ENCODE measurements at regions not wholly inside any gene's neighbourhood (a gene's known extent, or its start where the extent isn't known, plus 50 kb on each side); places are given as distances from the start of the nearest gene placed in this dataset.
"Not testable (repeated sequence)": the region's sequence is repeated elsewhere in the genome, so short reads cannot be mapped to it uniquely, and the experiment has no call there.

DNA sequence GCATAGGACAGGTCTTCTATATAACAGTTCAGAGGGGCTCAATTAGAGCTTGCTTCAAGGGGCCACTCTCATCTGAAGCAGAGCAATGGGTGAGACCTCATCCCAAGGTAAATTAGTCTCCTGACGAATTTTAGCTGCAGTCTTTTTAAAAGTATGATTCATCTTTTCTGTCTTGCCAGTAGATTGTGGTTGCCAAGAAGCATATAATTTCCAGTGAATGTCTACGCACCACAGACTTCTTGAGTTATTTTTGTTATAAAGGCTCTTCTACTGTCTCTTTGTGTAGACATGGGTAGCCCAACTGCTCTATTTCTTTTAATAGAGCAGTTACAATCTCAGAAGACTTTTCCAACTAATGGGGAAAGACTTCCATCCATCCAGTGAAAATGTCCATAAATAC, 108.9 kb upstream of the FMN2 start:
- DNase-seq (ENCODE audit: low spot score), result no peak

DNA sequence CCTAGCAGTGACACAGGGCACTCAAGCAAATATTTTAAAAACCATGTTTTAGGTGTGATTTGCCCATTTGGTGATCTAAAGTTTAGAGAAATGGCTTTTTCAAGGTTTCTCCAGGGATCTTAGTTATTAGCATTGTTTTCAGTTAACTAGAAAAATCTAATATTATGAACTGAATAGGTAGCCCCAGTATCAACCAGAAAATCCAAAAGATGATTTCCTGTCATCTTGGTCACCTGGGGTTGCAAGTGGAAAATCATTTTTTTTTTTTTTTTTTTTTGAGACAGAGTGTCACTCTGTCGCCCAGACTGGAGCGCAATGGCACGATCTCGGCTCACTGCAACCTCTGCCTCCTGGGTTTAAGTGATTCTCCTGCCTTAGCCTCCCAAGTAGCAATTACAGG, 106.6 kb upstream of the FMN2 start:
- no peak for DNase-seq (ENCODE audit: low spot score)

DNA sequence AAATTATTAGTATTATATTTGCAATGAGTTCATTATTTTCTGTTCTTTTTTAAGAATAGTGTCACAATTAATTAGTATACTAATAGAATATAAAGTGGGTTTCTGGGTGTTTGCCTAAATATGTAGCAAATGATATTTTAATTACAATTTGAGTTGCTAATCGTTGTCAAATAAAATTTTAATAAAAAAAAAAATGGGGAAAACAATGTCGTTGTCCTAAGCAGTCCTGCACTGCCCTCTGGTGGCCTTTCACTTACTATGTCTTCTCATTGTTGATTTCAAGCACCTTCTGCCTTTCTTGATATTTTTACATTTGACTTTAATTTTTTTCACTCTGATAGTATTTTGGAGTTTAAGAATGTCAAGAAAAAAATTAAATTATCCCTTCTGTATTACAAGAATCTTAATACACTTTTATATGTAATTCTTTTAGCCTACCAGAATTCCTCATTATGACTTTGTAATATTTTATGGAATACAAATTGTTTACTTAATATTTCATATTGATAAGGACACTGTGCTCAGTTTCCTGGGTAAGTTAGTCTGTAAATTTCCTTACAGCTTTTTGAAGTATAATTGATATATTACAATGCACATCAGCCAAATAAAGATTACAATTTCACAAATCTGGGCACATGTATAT, 104.5 kb upstream of the FMN2 start:
- peak; percentile 56 for DNase-seq (ENCODE audit: low spot score)

DNA sequence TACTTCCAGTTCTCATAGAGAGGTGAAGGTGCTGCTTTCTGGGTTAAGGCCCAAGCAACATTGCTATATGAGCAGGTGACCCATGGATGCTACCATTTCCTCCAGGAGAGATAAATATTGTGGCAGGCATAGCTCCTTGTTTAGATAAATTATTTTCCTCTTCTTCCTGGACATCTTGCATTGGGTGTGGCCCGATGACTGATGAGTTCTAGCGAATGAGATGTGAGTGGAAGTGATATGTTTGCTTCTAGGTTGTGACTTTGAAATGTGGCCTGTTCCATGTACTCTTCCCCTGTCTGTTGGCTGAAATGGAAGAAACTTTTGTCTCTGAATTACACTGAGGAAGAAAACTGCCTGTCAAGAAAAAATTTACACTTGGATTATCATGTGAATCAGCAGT, 101.7 kb upstream of the FMN2 start:
- no peak for DNase-seq (ENCODE audit: low spot score)

DNA sequence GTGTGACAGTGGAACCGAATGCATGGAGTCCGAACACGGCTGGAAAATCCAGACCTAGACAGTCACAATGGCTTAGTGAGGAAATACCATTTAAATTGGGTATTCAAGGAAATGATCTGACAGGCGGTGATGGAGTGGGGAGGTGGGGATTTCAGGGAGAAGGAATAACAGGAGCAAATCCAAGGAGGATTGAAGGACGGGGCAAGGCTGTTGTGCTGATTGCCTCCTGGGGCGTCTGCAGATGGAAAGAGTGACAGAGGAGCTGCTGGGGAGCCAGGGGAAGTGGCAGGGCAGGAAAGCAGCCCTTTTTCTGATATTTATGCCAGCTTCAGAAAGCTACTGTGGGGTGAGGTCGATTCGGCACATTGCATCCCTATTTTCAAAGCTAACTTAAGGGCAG, 99.1 kb upstream of the FMN2 start:
- not testable (repeated sequence) for DNase-seq (ENCODE audit: low spot score)

DNA sequence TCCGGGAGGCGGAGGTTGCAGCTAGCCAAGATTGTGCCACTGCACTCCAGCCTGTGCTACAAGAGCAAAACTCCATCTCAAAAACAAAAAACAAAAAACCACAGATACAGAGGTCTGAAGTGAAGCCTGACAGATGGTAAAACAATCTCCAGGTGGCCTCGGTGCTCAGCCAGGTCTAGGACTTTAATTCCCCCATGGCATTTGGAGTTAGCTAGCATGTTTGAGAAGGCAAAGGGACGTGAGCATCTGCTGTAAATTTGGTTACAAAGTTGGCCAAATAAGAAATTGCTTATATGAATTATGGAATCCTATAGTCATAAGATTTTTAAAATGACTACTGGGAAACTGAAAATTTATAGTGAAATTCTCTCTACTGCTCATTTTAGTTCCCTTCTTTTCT, 98.3 kb upstream of the FMN2 start:
- DNase-seq (ENCODE audit: low spot score), result no peak

DNA sequence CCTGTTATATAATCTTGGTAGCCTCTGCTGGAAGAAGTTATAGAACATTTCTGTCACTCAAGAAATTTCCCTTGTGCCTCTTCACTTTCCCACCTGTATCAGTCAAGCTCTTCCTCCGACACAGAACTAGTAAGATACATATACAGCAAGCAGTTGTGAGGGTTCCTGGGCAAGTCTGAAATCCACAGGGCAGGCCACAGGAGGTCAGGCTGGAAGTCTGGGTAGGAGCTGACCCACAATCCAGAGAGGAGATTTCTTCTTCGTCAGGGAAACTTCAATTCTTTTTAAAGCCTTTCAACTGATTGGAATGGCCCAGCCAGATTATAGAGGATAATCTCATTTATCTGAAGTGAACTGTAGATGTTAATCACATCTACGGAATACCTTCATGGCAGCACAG, 96.4 kb upstream of the FMN2 start:
- no peak for DNase-seq (ENCODE audit: low spot score)

DNA sequence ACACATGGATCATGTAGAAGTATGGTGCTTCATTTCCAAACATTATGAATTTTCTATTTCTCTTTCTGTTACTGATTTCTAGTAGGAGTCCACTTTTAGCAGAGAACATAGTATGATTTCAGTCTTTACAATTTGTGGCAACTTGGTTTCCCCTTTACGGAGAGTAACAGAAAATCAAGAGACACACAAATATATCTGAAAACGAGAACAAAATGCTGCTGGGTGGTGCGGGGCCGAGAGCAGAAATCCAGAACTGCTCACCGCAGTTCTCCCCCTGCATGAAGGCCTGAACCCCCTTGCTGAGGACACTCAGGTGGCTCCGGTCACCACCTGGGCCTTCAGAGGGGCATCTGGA, 94.5 kb upstream of the FMN2 start:
- DNase-seq (ENCODE audit: low spot score), result no peak

DNA sequence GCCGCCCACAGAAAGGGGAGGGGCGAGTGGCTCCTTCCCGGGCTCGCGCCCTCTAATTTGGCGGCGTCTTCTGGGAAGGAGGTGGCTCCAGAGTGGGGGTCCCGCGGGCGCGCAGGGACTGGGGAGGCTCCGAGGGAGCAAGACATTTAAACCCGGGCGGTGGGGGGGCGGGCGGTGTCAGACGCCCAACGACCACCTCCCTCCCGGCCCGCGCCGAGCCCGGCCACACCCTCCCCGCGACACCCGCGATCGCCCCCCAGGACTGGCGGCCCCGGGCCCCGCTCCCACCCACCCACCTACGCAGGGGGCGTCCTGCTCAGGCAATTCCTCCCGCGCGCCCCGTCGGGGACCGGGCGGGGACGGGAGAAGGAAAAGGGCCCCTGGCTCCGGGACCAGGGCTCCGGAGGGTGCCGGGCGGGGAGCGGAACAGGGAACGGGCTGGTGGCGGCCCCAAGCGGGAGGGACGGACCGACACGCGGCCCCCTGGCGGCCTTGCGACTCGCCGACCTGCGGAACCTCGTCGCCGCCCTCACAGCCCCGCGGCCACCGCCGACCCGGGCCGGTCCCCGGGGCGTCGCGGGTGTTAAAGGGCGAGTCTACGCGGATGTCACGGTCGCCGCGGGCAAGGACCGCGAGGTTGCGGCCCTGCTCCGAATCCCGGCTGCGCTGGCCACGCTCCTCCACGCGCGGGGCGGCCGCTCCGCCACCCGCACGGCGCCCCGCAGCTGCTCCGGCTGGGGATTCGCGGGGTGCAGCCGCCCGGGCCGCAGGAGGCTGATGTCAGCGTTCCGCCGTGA, 94.0 kb upstream of the FMN2 start:
- no peak for DNase-seq (ENCODE audit: low spot score)

DNA sequence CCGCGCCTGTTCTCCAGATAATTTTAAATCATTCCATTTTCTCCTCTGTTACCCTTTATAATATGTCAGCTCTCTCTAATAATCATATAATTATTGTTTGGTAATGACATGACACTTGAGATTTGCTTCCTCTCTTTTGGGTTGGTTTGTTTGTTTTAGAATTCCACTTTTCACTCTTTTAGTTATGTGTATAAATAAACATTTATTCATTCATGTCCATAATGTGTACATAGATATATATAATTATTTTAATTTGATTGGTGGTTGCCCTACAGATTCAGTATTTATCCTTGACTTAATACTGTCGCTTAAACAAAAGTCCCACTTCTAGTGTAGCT, 93.4 kb upstream of the FMN2 start:
- no peak for DNase-seq (ENCODE audit: low spot score)

DNA sequence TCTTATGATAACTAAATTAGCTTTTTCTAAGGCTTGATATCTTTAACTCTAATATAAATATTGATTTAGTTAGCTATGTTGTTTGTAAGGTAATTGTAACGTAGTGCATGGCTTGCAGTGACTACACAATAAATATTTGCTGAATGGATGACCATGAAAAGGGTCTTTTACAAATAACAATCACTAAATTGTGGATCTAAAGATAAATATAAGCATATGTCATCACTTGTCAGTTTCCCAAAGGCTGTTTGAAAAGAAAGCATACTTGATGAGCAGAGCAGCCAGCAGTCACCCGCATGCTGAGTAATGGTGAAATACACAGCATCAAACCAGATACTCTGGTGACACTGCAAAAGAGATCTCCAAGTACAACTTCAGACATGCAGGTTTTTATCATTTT, 92.5 kb upstream of the FMN2 start:
- DNase-seq (ENCODE audit: low spot score), result no peak

DNA sequence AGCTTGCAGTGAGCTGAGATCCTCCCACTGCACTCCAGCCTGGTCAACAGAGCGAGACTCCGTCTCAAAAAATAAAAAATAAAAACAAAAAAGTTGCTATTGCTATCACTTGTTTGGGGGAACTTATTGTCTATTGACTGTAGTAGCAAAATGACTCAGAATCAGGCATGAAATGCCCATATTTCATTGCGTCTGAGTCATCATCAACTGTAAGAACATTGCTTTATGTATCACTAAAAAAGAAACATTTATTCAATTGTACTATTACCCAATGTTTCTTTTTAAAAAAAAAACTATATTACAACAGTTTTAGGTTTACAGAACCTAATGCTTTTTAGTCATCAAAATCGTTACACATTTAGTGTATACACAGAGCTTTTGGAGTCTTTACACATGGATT, 91.0 kb upstream of the FMN2 start:
- DNase-seq (ENCODE audit: low spot score), result no peak

DNA sequence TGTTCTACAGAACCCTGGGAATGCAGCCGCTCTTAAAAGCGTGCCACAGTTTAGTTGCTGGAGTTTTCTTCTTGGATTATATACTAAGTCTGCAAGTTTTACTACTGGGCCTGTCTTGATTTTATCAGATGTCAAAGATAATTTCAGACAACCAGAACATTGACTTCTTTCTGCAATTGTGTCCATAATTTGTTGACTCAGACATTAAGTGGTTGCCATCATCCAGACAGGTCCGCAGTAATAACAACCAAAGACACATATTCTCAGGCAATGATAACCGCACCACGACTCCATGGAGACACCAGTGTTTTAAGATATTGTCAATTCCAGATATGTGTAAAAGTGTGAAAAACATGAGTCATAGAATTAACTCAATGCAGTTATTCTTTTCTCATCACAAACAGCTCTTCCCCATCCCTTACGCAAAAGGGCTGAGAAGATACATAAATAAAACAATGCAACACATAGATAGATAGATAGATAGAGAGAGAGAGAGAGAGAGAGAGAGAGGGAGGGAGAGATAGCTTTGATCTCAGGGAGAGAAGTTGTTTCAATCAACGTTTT, 90.4 kb upstream of the FMN2 start:
- DNase-seq (ENCODE audit: low spot score), result peak; percentile 62

DNA sequence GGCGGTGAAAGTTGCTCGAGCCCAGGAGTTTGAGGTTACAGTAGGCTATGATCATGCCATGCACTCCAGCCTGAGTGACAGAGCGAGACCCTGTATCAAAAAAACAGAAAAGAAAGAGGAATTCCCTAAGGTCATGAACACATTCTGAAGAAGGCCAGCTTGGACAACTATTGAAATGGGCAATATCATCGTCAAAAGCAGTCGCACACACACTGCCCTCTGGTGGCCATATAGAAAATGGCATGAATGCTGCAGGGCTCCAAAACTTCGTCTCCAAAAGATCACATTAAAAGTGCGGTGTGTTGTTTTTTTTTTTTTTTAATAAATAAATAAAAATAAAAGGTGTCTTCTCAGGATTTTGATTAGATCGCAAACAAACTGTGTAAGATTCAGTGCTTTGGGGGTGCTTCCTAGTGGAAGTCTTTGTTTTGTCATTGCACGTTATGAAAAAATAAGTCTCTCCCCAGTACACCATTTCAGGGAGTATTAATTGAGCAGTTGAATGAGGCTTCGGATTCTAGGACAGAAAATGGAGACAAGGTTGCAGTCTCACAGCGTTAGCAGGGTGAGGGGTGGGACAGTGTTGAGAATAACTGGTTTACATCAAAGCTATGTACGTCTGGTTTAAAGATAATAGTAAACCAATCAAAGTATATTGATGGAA, 87.5 kb upstream of the FMN2 start:
- DNase-seq (ENCODE audit: low spot score), result peak; percentile 34

DNA sequence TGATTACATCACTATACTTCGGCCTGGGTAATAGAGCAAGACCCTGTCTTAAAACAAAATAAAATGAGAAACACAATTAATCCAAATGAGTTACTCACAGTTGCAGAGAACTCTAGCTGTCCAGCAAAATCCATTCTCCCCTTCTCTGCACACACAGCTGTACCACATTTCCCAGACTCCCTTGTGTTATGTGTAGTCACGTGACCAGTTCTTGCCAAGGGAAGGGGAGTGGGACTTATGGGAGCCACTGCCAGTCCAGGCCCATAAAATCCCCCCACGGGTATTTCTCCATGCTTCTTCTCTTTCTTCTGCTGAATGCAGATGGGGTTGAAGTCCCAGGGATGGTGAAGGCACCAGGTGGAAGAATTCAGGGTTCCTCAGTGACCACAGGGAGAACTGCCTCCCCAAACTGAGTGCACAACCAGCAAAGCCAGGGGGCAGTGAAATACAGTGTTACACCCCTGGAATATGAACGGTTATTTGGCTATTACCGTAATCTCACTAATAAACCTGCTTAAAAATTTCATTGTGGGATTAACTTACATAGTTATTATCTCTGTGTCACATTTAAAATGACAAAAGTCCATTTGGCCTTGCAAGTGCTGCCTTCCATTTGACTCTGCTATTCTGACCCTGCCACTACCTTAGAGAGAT, 85.6 kb upstream of the FMN2 start:
- no peak for DNase-seq (ENCODE audit: low spot score)

DNA sequence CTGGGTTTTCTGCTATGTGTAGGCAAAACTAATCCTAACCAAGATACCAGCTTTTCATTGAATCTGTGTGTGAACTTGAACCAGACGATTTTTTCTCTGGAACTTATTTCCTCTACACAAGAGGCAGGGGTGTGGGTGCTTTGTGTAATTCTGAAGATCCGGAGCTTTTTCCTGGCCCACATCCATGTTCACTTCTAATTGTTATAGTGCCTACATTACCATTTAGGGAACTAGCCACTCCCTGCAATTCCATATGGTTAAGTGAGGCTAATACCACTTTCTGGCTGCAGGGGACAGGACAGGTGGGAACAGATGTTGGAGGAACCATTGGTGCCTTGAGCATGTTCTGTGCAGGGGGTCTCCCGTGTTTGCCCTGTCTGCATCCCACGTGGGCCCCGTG, 83.4 kb upstream of the FMN2 start:
- no peak for DNase-seq (ENCODE audit: low spot score)

DNA sequence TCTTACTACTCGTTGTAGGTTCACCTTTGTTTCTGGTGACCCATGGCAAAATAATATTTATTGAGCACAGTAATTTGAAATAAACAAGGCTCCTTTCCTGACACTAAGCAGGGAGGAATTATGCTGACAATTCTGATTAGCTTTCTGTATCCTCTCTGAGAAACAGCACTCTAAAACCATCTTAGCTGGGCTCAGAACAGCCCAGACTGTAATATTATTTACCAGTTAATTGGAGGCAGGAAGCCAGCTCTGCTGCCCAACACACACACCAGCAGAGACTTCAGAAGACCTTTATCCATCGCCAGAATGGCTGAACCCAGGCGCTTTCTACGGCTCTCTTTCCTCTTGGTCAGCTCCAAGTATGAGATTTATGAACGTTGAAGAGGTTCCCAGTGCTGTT, 77.6 kb upstream of the FMN2 start:
- DNase-seq (ENCODE audit: low spot score), result peak; percentile 81

DNA sequence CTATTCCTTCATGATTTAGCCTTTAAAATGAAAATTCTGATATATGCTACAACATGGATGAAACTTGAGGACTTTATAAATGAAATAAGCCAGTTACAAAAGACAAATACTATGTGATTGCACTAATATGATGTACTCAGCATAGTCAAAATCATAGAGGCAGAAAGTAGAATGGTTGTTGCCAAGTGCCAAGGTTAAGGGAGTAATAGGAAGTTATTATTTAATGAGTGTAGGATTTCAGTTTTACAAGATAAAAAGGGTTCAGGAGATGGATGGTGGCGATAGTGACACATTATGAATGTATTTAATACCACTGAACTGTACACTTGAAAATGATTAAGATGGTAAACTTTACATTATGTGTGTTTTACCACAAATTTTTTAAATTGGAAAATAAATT, 73.1 kb upstream of the FMN2 start:
- DNase-seq (ENCODE audit: low spot score), result no peak

DNA sequence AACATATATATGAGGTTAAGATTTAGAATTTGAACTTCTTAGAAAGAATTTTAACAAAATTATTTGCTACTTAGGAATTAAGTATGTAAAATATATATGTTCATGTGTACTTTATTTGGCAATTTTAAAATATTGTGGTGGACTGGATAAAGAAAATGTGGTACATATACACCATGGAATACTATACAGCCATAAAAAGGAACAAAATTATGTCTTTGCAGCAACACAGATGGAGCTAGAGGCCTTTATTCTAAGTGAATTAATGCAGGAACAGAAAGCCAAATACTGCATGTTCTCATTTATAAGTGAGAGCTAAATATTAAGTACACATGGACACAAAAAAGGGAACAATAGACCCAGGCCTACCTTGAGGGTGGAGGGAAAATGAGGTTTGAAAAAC, 72.2 kb upstream of the FMN2 start:
- DNase-seq (ENCODE audit: low spot score), result no peak

DNA sequence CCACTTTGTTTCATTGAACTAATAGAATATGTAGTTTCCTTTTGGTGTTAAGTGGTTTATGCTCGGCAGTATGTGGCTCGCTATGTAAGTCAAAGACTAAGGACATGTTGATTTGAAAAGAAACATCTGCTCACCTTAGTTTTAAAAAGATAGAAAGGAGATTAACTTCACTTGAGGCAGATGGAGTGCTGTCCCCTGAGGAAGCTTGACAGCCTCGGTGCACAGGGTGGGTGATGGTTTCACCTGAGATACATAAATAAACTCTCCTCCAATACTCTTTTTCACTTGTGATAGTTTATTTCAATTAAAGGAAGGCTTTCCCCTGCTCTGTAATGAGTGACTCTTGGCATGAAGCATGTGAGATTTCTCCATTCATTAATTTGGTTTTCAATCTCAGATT, 70.8 kb upstream of the FMN2 start:
- DNase-seq (ENCODE audit: low spot score), result no peak

DNA sequence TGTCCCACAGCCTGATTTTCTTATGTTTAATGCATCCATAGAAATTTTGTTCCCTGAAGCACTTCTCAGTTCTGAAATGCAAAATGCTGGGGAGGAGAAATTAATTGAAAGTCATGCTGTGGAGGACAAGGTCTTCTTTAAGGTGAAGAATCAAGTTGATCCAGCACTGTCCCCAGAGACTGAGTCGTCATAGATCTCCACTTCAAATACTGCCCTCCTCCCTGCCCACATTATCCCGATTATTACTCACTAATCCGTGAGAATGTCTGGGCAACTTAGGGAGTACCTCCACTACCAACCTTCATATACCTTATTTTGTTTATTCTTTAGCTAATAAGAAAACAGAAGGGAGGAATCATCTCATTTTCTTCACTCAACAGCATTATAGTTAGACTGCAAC, 70.0 kb upstream of the FMN2 start:
- DNase-seq (ENCODE audit: low spot score), result no peak

DNA sequence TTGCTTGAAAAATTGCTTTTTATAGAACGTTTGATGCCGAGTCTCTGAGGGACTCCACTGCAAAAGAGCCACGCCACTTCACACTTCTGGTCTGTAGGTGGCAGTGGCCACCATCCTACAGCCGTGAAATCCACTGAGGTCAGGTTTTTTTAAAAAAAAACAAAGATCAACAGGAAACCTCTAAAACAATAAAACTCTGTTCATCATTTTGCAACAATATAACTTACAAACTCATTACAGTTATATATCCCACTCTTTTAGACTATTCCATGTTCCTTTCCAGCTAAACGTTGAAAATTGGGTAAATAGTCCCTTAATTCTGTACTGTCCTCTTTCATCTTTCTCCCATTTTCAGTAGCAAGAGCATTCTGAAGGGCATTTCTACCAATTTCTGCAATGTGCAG, 64.6 kb upstream of the FMN2 start:
- DNase-seq (ENCODE audit: low spot score), result peak; percentile 62
